B cell (primary cell): ENCODE measurements at regions not wholly inside any gene's neighbourhood (a gene's known extent, or its start where the extent isn't known, plus 50 kb on each side); places are given as distances from the start of the nearest gene placed in this dataset.

Experiments used
- ATAC-seq: fragments of 200-7000 bp; cut with Tn5 transposase; one replicate; pipeline ENCODE4 v1.10.0; 2021; ENCODE audit warnings: low read depth, mild to moderate bottlenecking, moderate number of reproducible peaks, moderate library complexity
- CTCF ChIA-PET: fragments of 350-600 bp; sonication (Branson Sonifier 250); formaldehyde crosslinking; loops from one replicate; lab custom pipeline; 2021; ENCODE audit warnings: antibody characterized with exemption, inconsistent platforms; lab: Charles Lee
- POLR2A ChIA-PET: fragments of 350-600 bp; sonication (Branson Sonifier 250); formaldehyde crosslinking; loops from one replicate; lab custom pipeline; 2021; ENCODE audit warnings: antibody characterized with exemption; lab: Charles Lee
- DNase-seq: peaks from one replicate; pipeline ENCODE4 v3.0.0; 2013
- H2AFZ ChIP-seq: 2 replicates; pipeline ENCODE4 v1.6.1; 2012; ENCODE audit warnings: mild to moderate bottlenecking, low read depth, low read length; ENCODE audit not compliant: insufficient read depth, poor library complexity, severe bottlenecking
- H3K27ac ChIP-seq, 2 donors: 1 replicate in 1 of 2; 2 replicates in 1 of 2; pipeline ENCODE4 v1.5.1; 2012 to 2013; ENCODE audit warnings: low read length in 2 of 2, mild to moderate bottlenecking in 2 of 2, moderate library complexity in 1 of 2
- H3K27me3 ChIP-seq, 4 experiments: fragments of 200-600 bp in 1 of 4; sonication (generic) in 1 of 4; replicated peaks in 1 of 4; 1 replicate in 2 of 4; 2 replicates in 2 of 4; pipeline versions ENCODE4 v1.6.1 to v1.7.0; 2013 to 2016; ENCODE audit warnings: low read length in 3 of 4, mild to moderate bottlenecking in 2 of 4, mixed read lengths in 1 of 4, moderate library complexity in 1 of 4; ENCODE audit not compliant: insufficient read depth in 4 of 4, control insufficient read depth in 3 of 4; ENCODE audit errors: control extremely low read depth in 1 of 4
- H3K36me3 ChIP-seq, 2 experiments: replicated peaks in 1 of 2; 1 replicate in 1 of 2; 2 replicates in 1 of 2; pipeline versions ENCODE4 v1.6.1 to v1.7.1; 2013; ENCODE audit warnings: low read length in 1 of 2; ENCODE audit not compliant: insufficient read depth in 2 of 2, control insufficient read depth in 1 of 2; ENCODE audit errors: control extremely low read depth in 1 of 2, extremely low read depth in 1 of 2
- H3K4me1 ChIP-seq, 2 donors: fragments of 200-600 bp in 1 of 2; sonication (generic) in 1 of 2; 1 replicate in 1 of 2; 2 replicates in 1 of 2; pipeline versions ENCODE4 v1.5.1 to v1.6.1; 2013 to 2017; ENCODE audit warnings: low read length in 2 of 2; ENCODE audit not compliant: control insufficient read depth in 2 of 2, insufficient read depth in 2 of 2
- H3K4me2 ChIP-seq: replicated peaks from 2 replicates; pipeline ENCODE3; 2012; ENCODE audit warnings: mild to moderate bottlenecking, low read depth, low read length; ENCODE audit not compliant: poor library complexity, severe bottlenecking
- H3K4me3 ChIP-seq, 5 experiments: fragments of 200-600 bp in 1 of 5; sonication (generic) in 1 of 5; 1 replicate in 3 of 5; 2 replicates in 2 of 5; pipeline versions ENCODE4 v1.5.1 to v1.7.0; 2011 to 2016; ENCODE audit warnings: low read length in 4 of 5, mild to moderate bottlenecking in 4 of 5, low read depth in 2 of 5, control low read depth in 1 of 5, moderate library complexity in 1 of 5; ENCODE audit not compliant: insufficient read depth in 1 of 5; ENCODE audit errors: control extremely low read depth in 1 of 5, extremely low read depth in 1 of 5
- H3K79me2 ChIP-seq: fragments of 200-600 bp; sonication (generic); one replicate; pipeline ENCODE4 v1.6.0; 2016; ENCODE audit warnings: low read length; ENCODE audit not compliant: control insufficient read depth, insufficient read depth
- H3K9ac ChIP-seq: fragments of 200-600 bp; sonication (generic); 2 replicates; pipeline ENCODE4 v1.6.1; 2017; ENCODE audit warnings: mild to moderate bottlenecking, low read length, moderate library complexity
- H3K9me3 ChIP-seq, 3 donors: one replicate each; pipeline versions ENCODE4 v1.6.1 to v1.7.1; 2013; ENCODE audit warnings: low read length in 2 of 3; ENCODE audit not compliant: control insufficient read depth in 2 of 3, insufficient read depth in 1 of 3; ENCODE audit errors: control extremely low read depth in 1 of 3
- H4K20me1 ChIP-seq: 2 replicates; pipeline ENCODE4 v1.6.0; 2012; ENCODE audit warnings: mild to moderate bottlenecking, low read length; ENCODE audit not compliant: insufficient read depth, control insufficient read depth, poor library complexity, severe bottlenecking
- H3K27ac Mint-ChIP-seq: one replicate; pipeline ENCODE4 v1.8.0; 2021; ENCODE audit warnings: mixed read lengths
- H3K27me3 Mint-ChIP-seq: one replicate; pipeline ENCODE4 v1.8.0; 2021; ENCODE audit warnings: mixed read lengths
- H3K4me1 Mint-ChIP-seq: one replicate; pipeline ENCODE4 v1.8.0; 2021; ENCODE audit warnings: mixed read lengths
- H3K4me3 Mint-ChIP-seq: one replicate; pipeline ENCODE4 v1.8.0; 2021; ENCODE audit warnings: mixed read lengths
- H3K9me3 Mint-ChIP-seq: one replicate; pipeline ENCODE4 v1.8.0; 2022; ENCODE audit warnings: mixed read lengths; ENCODE audit not compliant: insufficient read depth
- EZH2 ChIP-seq: IDR thresholded peaks from 2 replicates; pipeline ENCODE4 v1.6.1; 2012; ENCODE audit warnings: borderline replicate concordance, low read depth, mild to moderate bottlenecking, moderate library complexity, low read length; ENCODE audit not compliant: insufficient read depth, poor library complexity, severe bottlenecking
- WGBS: methylation state at CpG from one replicate; pipeline ENCODE4 v1.1.5; 2013; ENCODE audit warnings: missing lambda C conversion rate; ENCODE audit not compliant: insufficient coverage; 5-methylcytosine and 5-hydroxymethylcytosine counted together
- intact Hi-C: fragments of 100-400 bp; cut with micrococcal nuclease; formaldehyde crosslinking; loops from one replicate; pipeline ENCODE4 v1.10.0; 2022
- TF ChIP-seq, protein P1 (sequence below): fragments of 200-600 bp; IDR thresholded peaks from one replicate; pipeline ENCODE4 v1.8.0; 2022; ENCODE audit warnings: antibody characterized with exemption, mild to moderate bottlenecking

DNA sequence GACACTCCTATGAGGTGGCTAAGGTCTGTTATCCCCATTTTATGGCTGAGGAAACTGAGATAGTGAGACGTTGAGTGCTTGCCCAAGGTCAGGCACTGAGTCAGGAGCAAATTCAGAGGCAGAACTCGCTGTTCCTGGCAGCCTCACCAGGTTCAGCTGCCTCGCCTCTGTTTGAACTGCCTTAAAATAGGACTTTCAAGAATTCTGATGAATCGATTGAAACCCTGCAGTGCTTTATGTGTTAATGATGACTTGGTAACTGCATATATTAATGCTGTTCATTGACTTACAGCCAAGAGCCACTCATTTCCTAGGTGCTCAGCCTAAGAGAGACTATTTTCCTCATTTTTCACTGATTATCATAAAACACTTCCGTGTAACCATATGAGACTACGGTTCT, 79.5 kb upstream of the BHLHE40 start:
- no peak overlapping the region for H3K4me3 Mint-ChIP-seq
- H3K9me3 ChIP-seq: no peaks in the 10 kb centered on the region
- H3K4me2 ChIP-seq: no peak overlapping the region
- no peaks in the 10 kb centered on the region for H3K79me2 ChIP-seq
- ChIA-PET POLR2A (no interaction called here), CTCF (no interaction called here)
- H3K4me3 ChIP-seq: no peak overlapping the region
- H3K9me3 Mint-ChIP-seq: no peaks in the 10 kb centered on the region
- H3K27ac Mint-ChIP-seq: no peak overlapping the region
- ATAC-seq (no peak), DNase-seq (no peak)
- no peak overlapping the region for H3K27ac ChIP-seq
- 92% methylated on average over 5 of the region's 6 CpGs for WGBS
- H4K20me1 ChIP-seq: no peaks in the 10 kb centered on the region
- H3K36me3 ChIP-seq: no peaks in the 10 kb centered on the region
- H2AFZ ChIP-seq: no peak overlapping the region
- H3K27me3 ChIP-seq: no peaks in the 10 kb centered on the region
- intact Hi-C loops: no loop called here
- TF ChIP-seq, protein P1, sequence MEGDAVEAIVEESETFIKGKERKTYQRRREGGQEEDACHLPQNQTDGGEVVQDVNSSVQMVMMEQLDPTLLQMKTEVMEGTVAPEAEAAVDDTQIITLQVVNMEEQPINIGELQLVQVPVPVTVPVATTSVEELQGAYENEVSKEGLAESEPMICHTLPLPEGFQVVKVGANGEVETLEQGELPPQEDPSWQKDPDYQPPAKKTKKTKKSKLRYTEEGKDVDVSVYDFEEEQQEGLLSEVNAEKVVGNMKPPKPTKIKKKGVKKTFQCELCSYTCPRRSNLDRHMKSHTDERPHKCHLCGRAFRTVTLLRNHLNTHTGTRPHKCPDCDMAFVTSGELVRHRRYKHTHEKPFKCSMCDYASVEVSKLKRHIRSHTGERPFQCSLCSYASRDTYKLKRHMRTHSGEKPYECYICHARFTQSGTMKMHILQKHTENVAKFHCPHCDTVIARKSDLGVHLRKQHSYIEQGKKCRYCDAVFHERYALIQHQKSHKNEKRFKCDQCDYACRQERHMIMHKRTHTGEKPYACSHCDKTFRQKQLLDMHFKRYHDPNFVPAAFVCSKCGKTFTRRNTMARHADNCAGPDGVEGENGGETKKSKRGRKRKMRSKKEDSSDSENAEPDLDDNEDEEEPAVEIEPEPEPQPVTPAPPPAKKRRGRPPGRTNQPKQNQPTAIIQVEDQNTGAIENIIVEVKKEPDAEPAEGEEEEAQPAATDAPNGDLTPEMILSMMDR: no peak
- TF ChIP-seq EZH2: no peak
- H3K4me1 Mint-ChIP-seq: no peaks in the 10 kb centered on the region
- no peak overlapping the region for H3K9ac ChIP-seq
- no peaks in the 10 kb centered on the region for H3K4me1 ChIP-seq
- no peaks in the 10 kb centered on the region for H3K27me3 Mint-ChIP-seq

DNA sequence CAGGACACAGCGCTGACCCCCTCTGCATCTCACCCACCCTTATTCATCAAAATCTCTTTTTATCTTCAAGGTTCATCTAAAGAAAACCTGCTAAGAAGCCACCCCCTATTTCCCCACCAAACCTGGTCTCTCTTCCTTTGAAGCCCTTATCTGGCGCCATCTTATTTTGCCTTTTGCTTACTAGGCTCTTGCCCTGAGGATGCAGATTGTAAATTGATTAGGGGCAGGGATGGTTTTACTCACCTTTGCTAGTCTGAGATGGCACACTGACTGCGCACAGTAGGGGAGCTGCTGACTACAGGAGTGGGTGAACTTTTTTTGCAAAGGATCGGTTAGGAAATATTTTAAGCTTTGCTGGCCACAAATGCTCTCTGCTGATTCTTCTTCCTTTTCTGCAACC, 78.9 kb upstream of the BHLHE40 start:
- ATAC-seq: no peak
- 94% methylated on average over 1 of the region's 4 CpGs for WGBS
- H4K20me1 ChIP-seq: no peaks in the 10 kb centered on the region
- no peaks in the 10 kb centered on the region for H3K4me1 Mint-ChIP-seq
- POLR2A ChIA-PET: no interaction called here
- H3K27ac ChIP-seq: no peak overlapping the region
- no peak overlapping the region for H2AFZ ChIP-seq
- H3K4me1 ChIP-seq: no peaks in the 10 kb centered on the region
- CTCF ChIA-PET: no interaction called here
- intact Hi-C loops: no loop called here
- no peaks in the 10 kb centered on the region for H3K9me3 Mint-ChIP-seq
- no peaks in the 10 kb centered on the region for H3K27me3 ChIP-seq
- H3K79me2 ChIP-seq: no peaks in the 10 kb centered on the region
- TF ChIP-seq EZH2: no peak
- TF ChIP-seq, protein P1: no peak
- no peaks in the 10 kb centered on the region for H3K9me3 ChIP-seq
- no peak overlapping the region for H3K4me2 ChIP-seq
- H3K4me3 ChIP-seq: no peak overlapping the region
- H3K9ac ChIP-seq: no peak overlapping the region
- H3K27ac Mint-ChIP-seq: no peak overlapping the region
- no peak overlapping the region for H3K4me3 Mint-ChIP-seq
- no peaks in the 10 kb centered on the region for H3K27me3 Mint-ChIP-seq
- no peaks in the 10 kb centered on the region for H3K36me3 ChIP-seq
- DNase-seq: no peak
